Gastroesophageal sphincter (tissue), 3 donors: ENCODE measurements at regions not wholly inside any gene's neighbourhood (a gene's known extent, or its start where the extent isn't known, plus 50 kb on each side); places are given as distances from the start of the nearest gene placed in this dataset.

Source experiments
- EP300 ChIP-seq: sonication (generic); formaldehyde crosslinking; IDR thresholded peaks from one replicate; pipeline ENCODE4 v1.6.1; 2017; ENCODE audit warnings: antibody characterized with exemption, mild to moderate bottlenecking
- POLR2AphosphoS5 ChIP-seq: sonication (generic); formaldehyde crosslinking; IDR thresholded peaks from one replicate; pipeline ENCODE4 v1.6.1; 2017; ENCODE audit warnings: antibody characterized with exemption
- TF ChIP-seq, protein P1 (sequence below), 4 experiments: fragments of 200-600 bp in 2 of 4; fragments of 450-650 bp in 2 of 4; sonication (generic) in 1 of 4; IDR thresholded peaks; one replicate each; pipeline ENCODE4 v1.5.1; 2017 to 2019; ENCODE audit warnings: antibody characterized with exemption in 4 of 4, mild to moderate bottlenecking in 2 of 4, moderate library complexity in 2 of 4

GRCh38 chr2:219905640-219906039, 278.2 kb downstream of the SLC4A3 start:
- TF ChIP-seq EP300 = no peak
- TF ChIP-seq, protein P1, sequence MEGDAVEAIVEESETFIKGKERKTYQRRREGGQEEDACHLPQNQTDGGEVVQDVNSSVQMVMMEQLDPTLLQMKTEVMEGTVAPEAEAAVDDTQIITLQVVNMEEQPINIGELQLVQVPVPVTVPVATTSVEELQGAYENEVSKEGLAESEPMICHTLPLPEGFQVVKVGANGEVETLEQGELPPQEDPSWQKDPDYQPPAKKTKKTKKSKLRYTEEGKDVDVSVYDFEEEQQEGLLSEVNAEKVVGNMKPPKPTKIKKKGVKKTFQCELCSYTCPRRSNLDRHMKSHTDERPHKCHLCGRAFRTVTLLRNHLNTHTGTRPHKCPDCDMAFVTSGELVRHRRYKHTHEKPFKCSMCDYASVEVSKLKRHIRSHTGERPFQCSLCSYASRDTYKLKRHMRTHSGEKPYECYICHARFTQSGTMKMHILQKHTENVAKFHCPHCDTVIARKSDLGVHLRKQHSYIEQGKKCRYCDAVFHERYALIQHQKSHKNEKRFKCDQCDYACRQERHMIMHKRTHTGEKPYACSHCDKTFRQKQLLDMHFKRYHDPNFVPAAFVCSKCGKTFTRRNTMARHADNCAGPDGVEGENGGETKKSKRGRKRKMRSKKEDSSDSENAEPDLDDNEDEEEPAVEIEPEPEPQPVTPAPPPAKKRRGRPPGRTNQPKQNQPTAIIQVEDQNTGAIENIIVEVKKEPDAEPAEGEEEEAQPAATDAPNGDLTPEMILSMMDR (IDR thresholded peaks at IDR 0.05) = no peak
- TF ChIP-seq POLR2AphosphoS5 = no peak
